NCI-H2227 treated with DMSO at 0.1 percent for 48 hours (cell line): ENCODE measurements at regions not wholly inside any gene's neighbourhood (a gene's known extent, or its start where the extent isn't known, plus 50 kb on each side); places are given as distances from the start of the nearest gene placed in this dataset.
"Not testable (repeated sequence)": the region's sequence is repeated elsewhere in the genome, so short reads cannot be mapped to it uniquely, and the experiment has no call there.

Experiments
- DNase-seq: peaks from one replicate; lab custom pipeline; 2025; lab: John Stamatoyannopoulos, UW

- no peak for DNase-seq
Observed at GRCh38 chr20:48490961-48491831, 336.6 kb downstream of the PREX1 start.

- not testable (repeated sequence) for DNase-seq
Observed at GRCh38 chr20:48490341-48490740, 337.5 kb downstream of the PREX1 start.

DNA sequence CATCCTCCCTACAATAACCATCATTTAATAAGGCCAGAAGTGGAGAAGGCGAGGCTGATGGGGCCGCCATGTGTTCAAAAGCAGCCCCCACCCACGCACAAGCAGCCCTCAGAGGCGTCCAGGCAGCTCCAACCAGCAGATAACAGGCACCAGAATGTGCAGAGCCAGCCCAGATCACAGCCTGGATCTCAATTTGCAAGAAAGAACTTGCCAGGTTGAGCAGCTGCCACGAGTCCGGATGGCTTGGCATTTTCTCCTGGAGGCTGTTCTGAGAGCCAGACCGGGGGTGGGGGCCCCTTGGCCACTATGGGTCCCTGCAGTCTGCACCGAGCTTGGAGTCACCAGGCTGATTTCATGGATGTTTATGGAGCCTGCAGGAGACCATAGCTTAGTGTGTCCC is 338.1 kb downstream of the PREX1 start:
- DNase-seq, result no peak

DNA sequence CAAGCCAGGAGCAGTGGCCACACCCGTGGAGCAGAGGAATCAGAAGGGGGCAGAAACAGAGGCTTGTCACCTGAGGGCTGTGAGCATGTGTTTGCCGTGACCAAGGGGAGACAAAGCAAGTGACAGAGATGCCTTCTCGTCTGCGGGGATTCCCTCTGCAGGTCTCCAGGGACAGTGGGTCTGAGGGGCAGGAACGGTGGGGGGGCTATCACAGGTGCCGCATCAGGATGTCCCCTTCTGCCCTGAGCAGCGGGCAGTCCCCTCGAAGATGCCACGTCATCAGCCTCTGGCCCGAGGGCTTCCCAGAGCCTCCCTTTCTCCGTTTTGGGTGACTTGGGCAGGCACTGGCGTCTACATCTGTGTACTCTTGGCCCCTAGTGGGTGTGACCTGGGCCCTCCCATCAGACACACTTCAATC is 338.7 kb downstream of the PREX1 start:
- DNase-seq, result no peak

GRCh38 chr20:48488334-48489034 is 339.3 kb downstream of the PREX1 start:
- DNase-seq, result not testable (repeated sequence)

GRCh38 chr20:48486065-48486464 is 341.7 kb downstream of the PREX1 start:
- DNase-seq, result no peak

DNA sequence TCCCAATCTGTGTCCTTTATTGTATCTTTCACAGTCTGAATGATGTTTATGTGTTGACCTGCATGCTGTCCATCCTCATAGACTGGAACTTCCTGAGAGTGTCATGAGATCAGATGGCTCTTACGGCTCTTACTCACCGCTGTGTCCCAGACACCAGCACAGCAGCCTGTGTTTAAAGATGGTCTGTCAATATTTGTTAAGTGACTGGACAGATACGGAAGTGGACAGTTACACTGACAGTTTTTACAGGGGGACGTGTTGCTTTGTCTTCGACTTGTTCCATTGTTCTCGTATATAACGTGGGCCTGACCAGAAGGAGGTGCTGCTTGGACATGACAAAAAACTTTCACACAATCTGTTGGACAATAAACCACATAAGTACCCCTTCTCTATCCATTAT is 342.6 kb downstream of the PREX1 start:
- DNase-seq, result not testable (repeated sequence)

DNA sequence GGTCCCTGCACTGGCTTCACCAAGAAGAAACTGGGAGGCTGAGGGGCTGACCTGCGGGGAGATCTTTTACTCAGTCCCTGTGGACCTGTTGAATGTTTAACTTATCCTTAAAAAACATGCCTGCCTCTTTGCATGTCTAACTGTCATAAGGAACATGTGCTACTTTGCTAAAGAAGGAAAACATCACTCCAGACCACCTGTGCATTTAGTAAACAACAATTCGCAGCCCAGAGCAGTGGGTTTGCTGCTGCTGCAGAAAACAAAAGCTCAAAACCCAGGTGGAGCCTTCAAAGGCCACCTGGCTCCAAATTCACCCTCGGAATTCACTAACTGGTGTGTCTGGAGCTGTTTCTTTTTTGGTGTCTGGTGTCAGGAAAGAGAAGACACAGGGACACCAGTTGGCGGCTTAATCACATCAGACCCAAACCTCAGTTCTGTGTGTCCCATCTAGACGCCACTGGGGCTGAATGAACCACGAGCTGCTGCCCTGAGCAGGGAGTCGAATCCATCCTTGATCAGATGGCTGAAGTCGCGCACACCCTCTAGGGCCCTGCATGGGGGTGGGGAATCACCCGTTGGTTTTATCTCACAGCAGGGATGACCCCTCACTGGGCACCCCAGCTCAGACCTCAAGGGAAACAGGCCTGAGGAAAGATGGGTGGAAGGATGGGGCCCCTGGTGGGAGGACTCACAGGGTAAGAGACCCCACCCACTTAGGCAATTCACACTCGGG is 344.3 kb downstream of the PREX1 start:
- DNase-seq, result no peak

GRCh38 chr20:48482790-48483189 is 345.0 kb downstream of the PREX1 start:
- no peak for DNase-seq

DNA sequence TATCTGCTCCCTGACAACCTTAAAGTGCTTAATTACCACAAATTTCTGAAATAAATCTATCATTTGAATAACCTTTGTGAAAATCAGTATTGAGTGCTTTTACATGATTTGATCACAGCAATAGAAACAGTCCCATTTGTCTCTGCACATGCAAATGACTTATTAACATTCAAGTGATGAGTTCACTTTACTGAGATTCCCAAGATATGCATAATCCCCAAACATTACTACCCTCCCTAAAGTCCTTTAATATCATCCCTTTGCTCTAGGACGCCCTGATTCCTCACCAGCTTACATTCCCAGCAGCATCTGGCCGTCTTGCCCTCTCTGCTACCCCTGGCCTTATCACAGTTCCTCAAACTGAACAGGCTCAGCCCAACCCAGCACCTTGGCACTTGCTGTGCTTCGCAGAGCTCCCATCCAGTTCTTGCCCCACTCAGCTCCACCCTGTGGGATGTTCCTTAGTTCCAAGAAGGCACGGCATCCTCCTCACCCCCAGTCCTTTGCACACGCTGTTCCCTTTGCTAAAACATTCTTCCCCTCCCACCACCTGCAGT is 347.5 kb downstream of the PREX1 start:
- no peak for DNase-seq

DNA sequence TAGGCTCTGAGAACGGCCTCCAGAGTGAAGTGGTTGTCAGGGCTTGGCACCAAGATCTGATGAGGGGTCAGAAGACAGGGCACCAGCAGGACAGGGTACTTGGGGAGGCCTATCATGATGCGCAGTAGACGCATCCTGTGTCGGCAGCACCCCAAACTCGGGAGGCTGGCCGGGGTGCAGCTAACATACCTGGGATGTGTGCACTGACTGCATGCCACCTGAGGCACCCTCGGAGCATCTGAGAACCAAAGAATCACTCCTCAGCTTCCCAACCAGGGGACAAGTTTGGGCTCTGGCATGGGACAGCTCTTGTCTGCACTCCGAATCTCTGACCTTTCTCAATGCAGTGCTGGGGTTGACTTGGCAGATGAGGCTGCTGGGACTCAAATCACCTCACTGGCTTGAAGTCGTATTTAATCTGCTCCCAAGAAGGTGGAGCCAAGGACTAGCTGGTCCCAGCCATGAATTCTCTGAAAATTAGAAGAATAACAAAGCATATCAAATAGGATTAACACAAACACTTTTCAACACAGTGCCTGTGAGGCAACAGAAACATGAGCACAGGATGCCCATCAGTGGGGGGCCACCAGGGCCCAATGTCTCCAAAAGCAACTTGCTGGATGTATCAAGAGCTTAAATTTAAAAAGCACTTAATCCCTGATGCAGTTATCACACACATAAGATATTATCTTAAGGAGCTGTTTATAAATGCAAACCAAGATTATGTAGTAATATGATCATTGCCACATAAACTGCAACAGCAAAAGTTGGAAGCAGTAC is 348.8 kb downstream of the PREX1 start:
- no peak for DNase-seq

GRCh38 chr20:48478370-48478769 is 349.4 kb downstream of the PREX1 start:
- DNase-seq, result no peak

DNA sequence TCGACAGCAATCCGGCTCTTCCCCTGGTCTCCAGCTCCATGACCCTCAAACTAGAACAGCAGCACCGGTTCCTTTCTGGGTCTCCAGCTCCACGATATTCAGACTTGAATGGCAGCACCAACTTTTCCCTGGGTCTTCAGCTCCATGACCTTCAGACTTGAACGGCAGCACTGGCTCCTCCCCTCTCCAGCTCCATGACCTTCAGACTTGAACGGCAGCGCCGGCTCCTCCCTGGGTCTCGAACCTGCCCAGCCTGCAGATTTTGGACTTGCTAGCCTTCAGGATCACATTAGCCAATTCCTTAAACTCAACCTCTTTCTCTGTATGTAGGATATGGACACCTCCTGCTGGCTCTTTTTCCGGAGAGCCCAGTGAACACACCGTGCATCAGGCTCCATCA is 350.9 kb downstream of the PREX1 start:
- no peak for DNase-seq

GRCh38 chr20:48474022-48474421 is 353.8 kb downstream of the PREX1 start:
- no peak for DNase-seq

DNA sequence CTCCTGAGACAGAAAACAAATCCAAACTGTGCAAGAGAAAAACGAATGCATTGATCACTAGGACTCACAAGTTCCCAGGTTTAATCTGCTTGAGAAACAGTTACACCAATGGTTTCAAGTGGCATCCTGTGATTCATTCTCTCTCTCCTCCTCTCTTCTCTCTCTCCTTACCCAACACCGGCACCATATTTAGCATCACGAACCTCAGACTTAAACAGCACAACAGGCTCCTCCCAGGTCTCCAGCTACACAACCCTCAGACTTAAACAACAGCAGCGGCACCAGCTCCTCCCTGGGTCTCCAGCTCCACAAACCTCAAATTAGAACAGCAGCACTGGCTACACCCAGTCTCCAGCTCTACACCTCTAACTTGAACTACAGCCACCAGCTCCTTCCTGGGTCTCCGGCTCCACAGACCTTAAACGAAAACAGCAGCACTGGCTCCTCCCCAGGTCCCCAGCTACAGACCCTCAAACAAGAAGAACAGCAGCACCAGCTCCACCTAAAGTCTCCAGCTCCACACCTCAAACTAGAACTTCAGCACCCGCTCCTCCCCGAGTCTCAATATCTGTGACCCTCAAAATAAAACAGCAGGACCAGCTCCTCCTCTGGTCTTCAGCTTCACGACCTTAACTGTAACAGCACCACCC is 355.9 kb downstream of the PREX1 start:
- DNase-seq, result no peak

DNA sequence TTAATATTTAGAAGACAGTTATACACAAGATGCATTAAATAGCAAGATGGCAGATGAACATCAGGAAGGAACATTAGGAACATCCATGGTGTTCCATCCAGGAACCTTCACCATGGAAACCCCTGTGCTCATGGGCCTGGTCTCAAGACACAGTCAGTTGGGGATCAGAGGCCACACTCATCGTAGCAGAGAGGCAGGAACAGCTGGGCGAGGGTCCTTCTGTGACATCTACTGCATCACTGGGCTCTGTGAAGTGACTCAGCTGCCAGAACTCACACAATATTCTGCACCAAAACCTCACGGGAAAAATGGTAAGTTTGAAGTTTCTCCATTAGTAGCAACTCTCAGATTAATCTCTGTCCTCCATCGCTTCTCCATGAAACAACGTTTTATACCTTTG is 356.6 kb downstream of the PREX1 start:
- DNase-seq, result no peak

- DNase-seq, result no peak
Observed at GRCh38 chr20:48470141-48470540, 357.7 kb downstream of the PREX1 start.

DNA sequence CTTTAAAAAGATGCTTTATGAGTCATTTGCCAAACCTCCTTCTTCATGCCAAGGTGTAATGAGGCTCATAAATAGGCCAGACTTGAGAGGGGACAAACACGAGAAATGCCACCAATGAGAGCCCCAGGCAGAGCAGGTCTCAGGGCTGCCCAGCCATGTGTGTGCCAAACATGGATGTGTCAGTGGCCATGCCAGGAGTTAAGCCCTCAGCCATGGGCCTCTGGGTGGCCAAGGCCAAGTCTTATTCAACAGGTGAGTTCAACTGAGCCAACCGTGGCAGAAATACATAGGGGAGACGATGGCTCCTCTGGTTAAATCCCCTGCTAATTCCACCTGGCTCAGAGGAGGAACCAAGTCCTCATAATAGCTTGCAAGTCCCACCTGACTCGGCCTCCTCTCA is 358.8 kb downstream of the PREX1 start:
- DNase-seq, result no peak

DNA sequence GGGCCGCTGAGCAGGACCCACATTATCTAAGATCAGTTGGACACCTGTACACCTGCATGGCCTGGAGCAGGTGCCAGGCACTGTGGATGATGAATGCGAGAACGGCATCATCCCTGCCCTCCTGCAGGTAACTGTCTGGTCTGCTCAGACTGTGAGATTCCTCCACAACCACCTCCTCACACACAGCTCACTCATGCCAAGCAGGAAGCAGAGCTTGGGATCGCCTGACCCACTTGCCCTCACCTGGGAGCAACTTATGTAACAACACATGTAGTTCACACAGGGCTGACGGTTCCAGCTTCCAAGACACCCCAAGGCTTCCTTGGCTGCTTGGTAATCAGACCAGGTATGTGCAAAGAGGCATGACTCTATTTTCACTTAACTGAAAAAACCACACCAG is 359.2 kb downstream of the PREX1 start:
- DNase-seq, result no peak

- DNase-seq, result no peak
Observed at GRCh38 chr20:48467622-48468021, 360.2 kb downstream of the PREX1 start.

DNA sequence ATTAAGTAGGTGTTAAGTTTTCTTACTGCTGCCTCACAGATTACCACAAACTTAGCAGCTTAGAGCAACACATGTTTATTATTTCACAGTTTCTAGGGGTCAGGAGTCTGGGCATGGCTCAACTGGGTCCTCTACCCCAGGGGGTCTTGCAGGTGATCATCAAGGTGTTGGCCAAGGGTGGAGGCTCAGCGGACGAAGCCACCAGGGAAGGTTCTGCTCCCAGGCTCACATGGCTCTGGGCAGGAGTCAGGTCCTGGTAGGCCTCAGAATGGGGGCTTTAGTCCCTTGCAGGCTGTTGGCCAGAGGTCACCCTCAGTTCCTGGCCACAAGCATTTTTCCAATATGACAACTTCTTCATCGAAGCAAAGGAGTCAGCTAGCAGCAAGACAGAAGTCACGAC is 362.5 kb downstream of the PREX1 start:
- no peak for DNase-seq
